IMR-90 (cell line): ENCODE measurements at regions not wholly inside any gene's neighbourhood (a gene's known extent, or its start where the extent isn't known, plus 50 kb on each side); places are given as distances from the start of the nearest gene placed in this dataset.

Experiments
- ATAC-seq: fragments of 200-7000 bp; cut with Tn5 transposase; 2 replicates; pipeline ENCODE4 v1.9.1; 2020; ENCODE audit warnings: low read depth, mild to moderate bottlenecking, moderate library complexity
- BruUV-seq: library from RNA; stranded (reverse); fragments of 400-500 nt; replicated peaks from 2 replicates; lab custom pipeline; 2021; lab: Mats Ljungman, UMichigan
- CTCF ChIA-PET: fragments of 300-600 bp; formaldehyde crosslinking; extraction: SDS; loops from one replicate; lab custom pipeline; 2021; ENCODE audit warnings: antibody characterized with exemption; lab: Yijun Ruan, JAX
- POLR2A ChIA-PET: fragments of 300-600 bp; sonication (Branson Sonifier 250); formaldehyde crosslinking; loops from one replicate; lab custom pipeline; 2022; ENCODE audit warnings: antibody characterized with exemption; ENCODE audit not compliant: unreplicated experiment; lab: Charles Lee
- DNase-seq: peaks from one replicate; pipeline ENCODE4 v3.0.0; 2013
- H2AFZ ChIP-seq: replicated peaks from 2 replicates; pipeline ENCODE3; 2013; ENCODE audit warnings: low read length, mild to moderate bottlenecking; ENCODE audit not compliant: poor library complexity
- H2AK5ac ChIP-seq: 2 replicates; pipeline ENCODE4 v1.6.1; 2013; ENCODE audit warnings: low read depth, low read length, inconsistent platforms
- H2AK9ac ChIP-seq: replicated peaks from 2 replicates; pipeline ENCODE3; 2013; ENCODE audit warnings: mild to moderate bottlenecking, low read depth, low read length, moderate library complexity; ENCODE audit not compliant: poor library complexity
- H2BK120ac ChIP-seq: 2 replicates; pipeline ENCODE4 v1.6.1; 2013; ENCODE audit warnings: low read depth, low read length, inconsistent platforms
- H2BK15ac ChIP-seq: 3 replicates; pipeline ENCODE4 v1.6.1; 2013; ENCODE audit warnings: low read depth, low read length, inconsistent platforms
- H2BK20ac ChIP-seq: 2 replicates; pipeline ENCODE4 v1.6.1; 2013; ENCODE audit warnings: low read depth, mild to moderate bottlenecking, inconsistent platforms, low read length, moderate library complexity
- H2BK5ac ChIP-seq: 2 replicates; pipeline ENCODE4 v1.6.1; 2013; ENCODE audit warnings: mild to moderate bottlenecking, low read depth, low read length, inconsistent platforms; ENCODE audit not compliant: poor library complexity, severe bottlenecking
- H3K14ac ChIP-seq: replicated peaks from 2 replicates; pipeline ENCODE4 v1.6.1; 2013; ENCODE audit warnings: low read depth, low read length, inconsistent platforms
- H3K18ac ChIP-seq: 2 replicates; pipeline ENCODE4 v1.6.1; 2013; ENCODE audit warnings: low read depth, low read length, control low read depth
- H3K23ac ChIP-seq: 2 replicates; pipeline ENCODE4 v1.6.1; 2013; ENCODE audit warnings: low read depth, low read length, inconsistent platforms
- H3K27ac ChIP-seq: 2 replicates; pipeline ENCODE4 v1.5.1; 2013; ENCODE audit warnings: mild to moderate bottlenecking, control low read depth, low read length; ENCODE audit not compliant: insufficient read depth
- H3K27me3 ChIP-seq: 2 replicates; pipeline ENCODE4 v1.6.1; 2013; ENCODE audit warnings: low read length; ENCODE audit not compliant: control insufficient read depth, insufficient read depth
- H3K36me3 ChIP-seq: 2 replicates; pipeline ENCODE4 v1.6.1; 2013; ENCODE audit warnings: low read length, mixed read lengths; ENCODE audit not compliant: control insufficient read depth, insufficient read depth
- H3K4ac ChIP-seq: 2 replicates; pipeline ENCODE4 v1.6.1; 2013; ENCODE audit warnings: low read depth, low read length, inconsistent platforms
- H3K4me1 ChIP-seq: 2 replicates; pipeline ENCODE4 v1.6.1; 2013; ENCODE audit warnings: low read length, mixed read lengths; ENCODE audit not compliant: control insufficient read depth, insufficient read depth
- H3K4me2 ChIP-seq: 2 replicates; pipeline ENCODE4 v1.6.1; 2013; ENCODE audit warnings: low read depth, mild to moderate bottlenecking, control low read depth, low read length, moderate library complexity
- H3K4me3 ChIP-seq: 2 replicates; pipeline ENCODE4 v1.5.1; 2013; ENCODE audit warnings: low read depth, mild to moderate bottlenecking, control low read depth, low read length, moderate library complexity; ENCODE audit not compliant: insufficient read depth
- H3K56ac ChIP-seq: 2 replicates; pipeline ENCODE4 v1.6.1; 2013; ENCODE audit warnings: low read length, inconsistent platforms; ENCODE audit not compliant: insufficient read depth; ENCODE audit errors: extremely low read depth
- H3K79me1 ChIP-seq, 2 experiments: 2 replicates each; pipeline ENCODE4 v1.6.1; 2013; ENCODE audit warnings: low read length in 2 of 2, inconsistent platforms in 1 of 2, low read depth in 1 of 2
- H3K9ac ChIP-seq: 2 replicates; pipeline ENCODE4 v1.6.1; 2013; ENCODE audit warnings: low read depth, low read length, control low read depth
- H3K9me1 ChIP-seq: 2 replicates; pipeline ENCODE4 v1.6.1; 2013; ENCODE audit warnings: low read length, inconsistent platforms; ENCODE audit not compliant: insufficient read depth
- H3K9me3 ChIP-seq: 2 replicates; pipeline ENCODE4 v1.6.1; 2013; ENCODE audit warnings: low read length; ENCODE audit not compliant: control insufficient read depth, insufficient read depth
- H4K20me1 ChIP-seq: 2 replicates; pipeline ENCODE4 v1.6.1; 2013; ENCODE audit warnings: low read length, inconsistent platforms; ENCODE audit not compliant: insufficient read depth
- H4K5ac ChIP-seq: 2 replicates; pipeline ENCODE4 v1.6.1; 2013; ENCODE audit warnings: mild to moderate bottlenecking, low read depth, low read length, control low read depth
- H4K8ac ChIP-seq, 2 experiments: 2 replicates each; pipeline ENCODE4 v1.6.1; 2013; ENCODE audit warnings: low read depth in 2 of 2, low read length in 2 of 2, control low read depth in 1 of 2, inconsistent platforms in 1 of 2
- H4K91ac ChIP-seq: 2 replicates; pipeline ENCODE4 v1.6.1; 2013; ENCODE audit warnings: low read depth, low read length, inconsistent platforms; ENCODE audit not compliant: insufficient read depth
- CHD1 ChIP-seq: IDR thresholded peaks from 2 replicates; pipeline ENCODE4 v1.6.1; 2012; ENCODE audit warnings: low read depth, low read length, improper control_type of control experiment
- CTCF ChIP-seq: conservative IDR thresholded peaks from 2 replicates; pipeline ENCODE4 v1.5.1; 2012; ENCODE audit warnings: mild to moderate bottlenecking, low read depth, low read length, improper control_type of control experiment
- FOS ChIP-seq: fragments of 150-350 bp; IDR thresholded peaks from 2 replicates; pipeline ENCODE4 v1.6.1; 2016; ENCODE audit warnings: low read depth, low read length
- MAFK ChIP-seq: IDR thresholded peaks from 2 replicates; pipeline ENCODE4 v1.6.1; 2012; ENCODE audit warnings: low read depth, low read length, improper control_type of control experiment
- MAZ ChIP-seq: IDR thresholded peaks from 2 replicates; pipeline ENCODE4 v1.6.1; 2012; ENCODE audit warnings: low read depth, mild to moderate bottlenecking, low read length, improper control_type of control experiment, moderate library complexity, borderline replicate concordance
- NFE2L2 ChIP-seq: fragments of 150-350 bp; IDR thresholded peaks from 2 replicates; pipeline ENCODE4 v1.6.1; 2016; ENCODE audit warnings: low read depth, mild to moderate bottlenecking, low read length
- POLR2A ChIP-seq: IDR thresholded peaks from 2 replicates; pipeline ENCODE4 v1.6.1; 2012; ENCODE audit warnings: mild to moderate bottlenecking, low read depth, low read length
- SMC3 ChIP-seq: fragments of 150-350 bp; IDR thresholded peaks from 2 replicates; pipeline ENCODE4 v1.6.1; 2016; ENCODE audit warnings: low read depth, mild to moderate bottlenecking, antibody characterized with exemption, low read length, moderate library complexity
- WGBS, 2 experiments: methylation state at CpG; one replicate each; pipeline versions ENCODE4 v1.1.5 to v1.1.7; 2013; ENCODE audit warnings: missing lambda C conversion rate in 2 of 2; ENCODE audit not compliant: insufficient read length in 1 of 2; ENCODE audit errors: extremely low coverage in 2 of 2; 5-methylcytosine and 5-hydroxymethylcytosine counted together
- dilution Hi-C: fragments of 300-500 bp; cut with HindIII; formaldehyde crosslinking; loops from one replicate; pipeline ENCODE4 v1.14.3; 2018; ENCODE audit warnings: low sequenced_read_pairs; ENCODE audit not compliant: unreplicated experiment
- in situ Hi-C: fragments of 300-500 bp; cut with MboI; formaldehyde crosslinking; loops from 3 replicates; pipeline ENCODE4 v1.14.3; 2019; ENCODE audit warnings: low sequenced_read_pairs, inconsistent platforms, mixed read lengths
- intact Hi-C: fragments of 100-400 bp; cut with micrococcal nuclease; formaldehyde crosslinking; loops from 2 replicates; pipeline ENCODE4 v1.10.0; 2022

GRCh38 chr12:16716928-16717327 is 111.0 kb upstream of the LMO3 start:
- no CpG with 5 or more reads among the region's 5 CpGs for WGBS, 2 experiments
- TF ChIP-seq FOS (no peak), CTCF (no peak), POLR2A (no peak), NFE2L2 (no peak), CHD1 (no peak), MAZ (no peak), MAFK (no peak), SMC3 (no peak)
- H3K23ac ChIP-seq = no peak overlapping the region
- no peak overlapping the region for H3K4me2 ChIP-seq
- H3K9me1 ChIP-seq = no peaks in the 10 kb centered on the region
- H3K27ac ChIP-seq = no peak overlapping the region
- no peaks in the 10 kb centered on the region for H3K36me3 ChIP-seq
- no peak overlapping the region for H2BK20ac ChIP-seq
- dilution Hi-C loops = no loop called here
- no peaks in the 10 kb centered on the region for H4K20me1 ChIP-seq
- no TSS peak for BruUV-seq
- H2BK5ac ChIP-seq = no peak overlapping the region
- H4K91ac ChIP-seq = no peak overlapping the region
- in situ Hi-C loops = no loop called here
- ChIA-PET CTCF (no interaction called here), POLR2A (no interaction called here)
- H3K56ac ChIP-seq = no peak overlapping the region
- H2AK5ac ChIP-seq = no peak overlapping the region
- H4K8ac ChIP-seq = no peak overlapping the region
- ATAC-seq (no peak), DNase-seq (no peak)
- no peaks in the 10 kb centered on the region for H3K4me1 ChIP-seq
- intact Hi-C loops = no loop called here
- no peak overlapping the region for H3K14ac ChIP-seq
- H2AK9ac ChIP-seq = no peak overlapping the region
- H3K4ac ChIP-seq = no peak overlapping the region
- no peak overlapping the region for H3K18ac ChIP-seq
- H4K5ac ChIP-seq = no peak overlapping the region
- H3K27me3 ChIP-seq = no peaks in the 10 kb centered on the region
- peaks cover 2% of the 10 kb centered on the region for H3K9me3 ChIP-seq
- H3K9ac ChIP-seq = no peak overlapping the region
- no peak overlapping the region for H3K4me3 ChIP-seq
- H2BK120ac ChIP-seq = no peak overlapping the region
- no peak overlapping the region for H2BK15ac ChIP-seq
- H3K79me1 ChIP-seq = no peaks in the 10 kb centered on the region
- H2AFZ ChIP-seq = no peak overlapping the region
